SK-N-SH (cell line): ENCODE measurements at regions not wholly inside any gene's neighbourhood (a gene's known extent, or its start where the extent isn't known, plus 50 kb on each side); places are given as distances from the start of the nearest gene placed in this dataset.

Source experiments
- CTCF ChIA-PET: fragments of 300-600, 350-600 bp; formaldehyde crosslinking; extraction: SDS; loops from one replicate; lab custom pipeline; 2021; lab: Yijun Ruan, JAX
- POLR2A ChIA-PET: fragments of 350-600 bp; sonication (Branson Sonifier 250); formaldehyde crosslinking; extraction: SDS; loops from one replicate; lab custom pipeline; 2020; ENCODE audit warnings: antibody characterized with exemption, inconsistent platforms; lab: Yijun Ruan, JAX
- DNase-seq: peaks from one replicate; pipeline ENCODE4 v3.0.0; 2012
- H2AFZ ChIP-seq: fragments of 200-600 bp; sonication (generic); 2 replicates; pipeline ENCODE4 v1.8.1; 2016; ENCODE audit warnings: antibody characterized with exemption, mild to moderate bottlenecking, low read depth
- H3F3A ChIP-seq: fragments of 200-600 bp; sonication (generic); replicated peaks from 2 replicates; pipeline ENCODE3; 2016; ENCODE audit warnings: antibody characterized with exemption, mild to moderate bottlenecking; ENCODE audit not compliant: insufficient read depth
- H3K27ac ChIP-seq, 2 experiments: fragments of 200-500 bp in 1 of 2; fragments of 200-600 bp in 1 of 2; sonication (Bioruptor generic) in 1 of 2; sonication (generic), shearing (Covaris generic) in 1 of 2; 2 replicates each; pipeline versions ENCODE4 v1.5.1 to v1.6.1; 2014 to 2016; ENCODE audit warnings: low read depth in 2 of 2, inconsistent platforms in 1 of 2, low read length in 1 of 2, mild to moderate bottlenecking in 1 of 2, mixed read lengths in 1 of 2
- H3K27me3 ChIP-seq: fragments of 200-600 bp; sonication (generic), shearing (Covaris generic); 2 replicates; pipeline ENCODE4 v1.6.1; 2016; ENCODE audit warnings: mixed run types; ENCODE audit not compliant: insufficient read depth
- H3K36me3 ChIP-seq, 2 experiments: fragments of 200-500 bp in 1 of 2; fragments of 200-600 bp in 1 of 2; sonication (Bioruptor generic) in 1 of 2; sonication (generic) in 1 of 2; replicated peaks in 1 of 2; 2 replicates each; pipeline versions ENCODE3 to v1.5.1; 2014 to 2016; ENCODE audit warnings: low read length in 1 of 2, mild to moderate bottlenecking in 1 of 2; ENCODE audit not compliant: insufficient read depth in 2 of 2, control insufficient read depth in 1 of 2
- H3K4me1 ChIP-seq, 2 experiments: fragments of 200-500 bp in 1 of 2; fragments of 200-600 bp in 1 of 2; sonication (Bioruptor generic) in 1 of 2; sonication (generic), shearing (Covaris generic) in 1 of 2; 2 replicates each; pipeline versions ENCODE4 v1.5.1 to v1.6.1; 2014 to 2016; ENCODE audit warnings: low read depth in 1 of 2, low read length in 1 of 2, mixed run types in 1 of 2; ENCODE audit not compliant: insufficient read depth in 2 of 2, control insufficient read depth in 1 of 2
- H3K4me2 ChIP-seq: fragments of 200-600 bp; sonication (generic), shearing (Covaris generic); 2 replicates; pipeline ENCODE4 v1.6.1; 2017; ENCODE audit warnings: mixed run types
- H3K4me3 ChIP-seq, 2 experiments: fragments of 200-500 bp in 1 of 2; fragments of 200-600 bp in 1 of 2; sonication (Bioruptor generic) in 1 of 2; sonication (generic), shearing (Covaris generic) in 1 of 2; 2 replicates each; pipeline versions ENCODE4 v1.5.1 to v1.8.1; 2014 to 2016; ENCODE audit warnings: low read depth in 2 of 2, inconsistent platforms in 1 of 2, low read length in 1 of 2, mild to moderate bottlenecking in 1 of 2, mixed read lengths in 1 of 2, moderate library complexity in 1 of 2
- H3K79me2 ChIP-seq: fragments of 200-600 bp; sonication (generic); 2 replicates; pipeline ENCODE4 v1.8.1; 2017; ENCODE audit warnings: mild to moderate bottlenecking; ENCODE audit not compliant: insufficient read depth
- H3K9ac ChIP-seq: fragments of 200-600 bp; sonication (generic); 2 replicates; pipeline ENCODE4 v1.6.1; 2017; ENCODE audit warnings: mixed run types
- H3K9me2 ChIP-seq: fragments of 200-600 bp; sonication (generic); 2 replicates; pipeline ENCODE4 v1.6.1; 2017; ENCODE audit warnings: mixed run types
- H3K9me3 ChIP-seq: fragments of 200-600 bp; sonication (generic); 2 replicates; pipeline ENCODE4 v1.6.1; 2017; ENCODE audit warnings: mixed run types, mild to moderate bottlenecking, moderate library complexity
- H4K20me1 ChIP-seq: fragments of 200-600 bp; sonication (generic); 2 replicates; pipeline ENCODE4 v1.6.1; 2017; ENCODE audit warnings: mild to moderate bottlenecking, mixed run types; ENCODE audit not compliant: insufficient read depth
- CHD2 ChIP-seq: fragments of 150-350 bp; IDR thresholded peaks from 2 replicates; pipeline ENCODE4 v1.6.1; 2018; ENCODE audit warnings: low read length; ENCODE audit not compliant: partially characterized antibody
- GABPA ChIP-seq: IDR thresholded peaks from 2 replicates; pipeline ENCODE4 v1.4.0; 2012; ENCODE audit warnings: low read depth, mild to moderate bottlenecking
- MAX ChIP-seq: IDR thresholded peaks from 2 replicates; pipeline ENCODE4 v1.4.0; 2012; ENCODE audit warnings: low read depth
- MEF2A ChIP-seq: IDR thresholded peaks from 2 replicates; pipeline ENCODE4 v1.4.0; 2012; ENCODE audit warnings: low read depth, borderline replicate concordance
- MXI1 ChIP-seq: IDR thresholded peaks from 2 replicates; pipeline ENCODE4 v1.6.1; 2012; ENCODE audit warnings: mild to moderate bottlenecking, low read depth, low read length, improper control_type of control experiment
- NFIC ChIP-seq: IDR thresholded peaks from 2 replicates; pipeline ENCODE4 v1.4.0; 2012; ENCODE audit warnings: borderline replicate concordance
- NRF1 ChIP-seq: IDR thresholded peaks from 2 replicates; pipeline ENCODE4 v1.6.1; 2012; ENCODE audit warnings: low read depth, mild to moderate bottlenecking, low read length
- RAD21 ChIP-seq: IDR thresholded peaks from 2 replicates; pipeline ENCODE4 v1.6.1; 2012; ENCODE audit warnings: mild to moderate bottlenecking, low read length
- SMC3 ChIP-seq: IDR thresholded peaks from 2 replicates; pipeline ENCODE4 v1.6.1; 2012; ENCODE audit warnings: low read depth, low read length, improper control_type of control experiment
- TAF1 ChIP-seq: IDR thresholded peaks from 2 replicates; pipeline ENCODE4 v1.6.1; 2012; ENCODE audit warnings: low read depth, mild to moderate bottlenecking, low read length, moderate library complexity, borderline replicate concordance
- TCF12 ChIP-seq: IDR thresholded peaks from 2 replicates; pipeline ENCODE4 v1.4.0; 2012
- TEAD4 ChIP-seq: IDR thresholded peaks from 2 replicates; pipeline ENCODE4 v1.4.0; 2012; ENCODE audit warnings: mild to moderate bottlenecking, borderline replicate concordance; ENCODE audit not compliant: insufficient read depth
- WGBS: methylation state at CpG from one replicate; pipeline ENCODE4 v1.1.6; 2017; ENCODE audit warnings: low lambda C conversion rate; 5-methylcytosine and 5-hydroxymethylcytosine counted together
- TF ChIP-seq, protein P1 (sequence below): fragments of 200-600 bp; sonication (generic); IDR thresholded peaks from 2 replicates; pipeline ENCODE4 v1.6.1; 2017; ENCODE audit warnings: antibody characterized with exemption, mild to moderate bottlenecking, moderate library complexity

- no peaks in the 10 kb centered on the region for H3K36me3 ChIP-seq
- no peaks in the 10 kb centered on the region for H4K20me1 ChIP-seq
- no peaks in the 10 kb centered on the region for H3K4me1 ChIP-seq
- peaks cover 4% of the 10 kb centered on the region; the same call in 1 of the 2 replicates for H3K27me3 ChIP-seq
- no peak overlapping the region for H3K27ac ChIP-seq
- H3K9ac ChIP-seq = no peak overlapping the region
- no peaks in the 10 kb centered on the region for H3K79me2 ChIP-seq
- H3K4me3 ChIP-seq = no peak overlapping the region
- H2AFZ ChIP-seq = no peak overlapping the region
- DNase-seq = no peak
- ChIA-PET POLR2A (no interaction called here), CTCF (no interaction called here)
- H3K9me2 ChIP-seq = no peaks in the 10 kb centered on the region
- H3K9me3 ChIP-seq = no peaks in the 10 kb centered on the region
- H3K4me2 ChIP-seq = no peak overlapping the region
- no peaks in the 10 kb centered on the region for H3F3A ChIP-seq
- TF ChIP-seq TEAD4 (no peak), MEF2A (no peak)
Observed at GRCh38 chr13:83975655-83976165, 93.4 kb upstream of the SLITRK1 start.

GRCh38 chr13:83958531-83958930 is 76.3 kb upstream of the SLITRK1 start:
- 0% methylated on average over 1 of the region's 1 CpG for WGBS
- Histone ChIP-seq H4K20me1 (no peaks in the 10 kb centered on the region), H3K4me3 (no peak overlapping the region), H3K9ac (no peak overlapping the region), H3K27ac (no peak overlapping the region), H3K4me2 (no peak overlapping the region), H3K9me3 (no peaks in the 10 kb centered on the region), H2AFZ (no peak overlapping the region), H3K36me3 (no peaks in the 10 kb centered on the region), H3K4me1 (no peaks in the 10 kb centered on the region), H3K9me2 (no peaks in the 10 kb centered on the region), H3K79me2 (no peaks in the 10 kb centered on the region), H3K27me3 (no peaks in the 10 kb centered on the region), H3F3A (no peaks in the 10 kb centered on the region)
- POLR2A ChIA-PET = no interaction called here
- TF ChIP-seq RAD21 (no peak), TCF12 (no peak), SMC3 (no peak), TEAD4 (no peak), TAF1 (no peak), NFIC (no peak), NRF1 (no peak), CHD2 (no peak), MXI1 (no peak), MAX (no peak), GABPA (no peak)
- TF ChIP-seq, protein P1, sequence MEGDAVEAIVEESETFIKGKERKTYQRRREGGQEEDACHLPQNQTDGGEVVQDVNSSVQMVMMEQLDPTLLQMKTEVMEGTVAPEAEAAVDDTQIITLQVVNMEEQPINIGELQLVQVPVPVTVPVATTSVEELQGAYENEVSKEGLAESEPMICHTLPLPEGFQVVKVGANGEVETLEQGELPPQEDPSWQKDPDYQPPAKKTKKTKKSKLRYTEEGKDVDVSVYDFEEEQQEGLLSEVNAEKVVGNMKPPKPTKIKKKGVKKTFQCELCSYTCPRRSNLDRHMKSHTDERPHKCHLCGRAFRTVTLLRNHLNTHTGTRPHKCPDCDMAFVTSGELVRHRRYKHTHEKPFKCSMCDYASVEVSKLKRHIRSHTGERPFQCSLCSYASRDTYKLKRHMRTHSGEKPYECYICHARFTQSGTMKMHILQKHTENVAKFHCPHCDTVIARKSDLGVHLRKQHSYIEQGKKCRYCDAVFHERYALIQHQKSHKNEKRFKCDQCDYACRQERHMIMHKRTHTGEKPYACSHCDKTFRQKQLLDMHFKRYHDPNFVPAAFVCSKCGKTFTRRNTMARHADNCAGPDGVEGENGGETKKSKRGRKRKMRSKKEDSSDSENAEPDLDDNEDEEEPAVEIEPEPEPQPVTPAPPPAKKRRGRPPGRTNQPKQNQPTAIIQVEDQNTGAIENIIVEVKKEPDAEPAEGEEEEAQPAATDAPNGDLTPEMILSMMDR = no peak
- CTCF ChIA-PET = interaction anchor here (0.6 kb wide), 1 partner anchor 11 kb away, joined by 3 read pairs; no protein-coding TSS in a partner anchor
- no peak for DNase-seq
